Activated CD8-positive, alpha-beta T cell treated with anti-CD3 and anti-CD28 coated beads for 36 hours (primary cell): ENCODE measurements at regions not wholly inside any gene's neighbourhood (a gene's known extent, or its start where the extent isn't known, plus 50 kb on each side); places are given as distances from the start of the nearest gene placed in this dataset.

ENCODE experiments used
- ATAC-seq: fragments of 200-7000 bp; cut with Tn5 transposase; one replicate; pipeline ENCODE4 v1.10.0; 2021; ENCODE audit warnings: mild to moderate bottlenecking, moderate library complexity
- CTCF ChIA-PET: fragments of 350-600 bp; sonication (Branson Sonifier 250); formaldehyde crosslinking; loops from one replicate; lab custom pipeline; 2021; ENCODE audit warnings: antibody characterized with exemption; lab: Charles Lee
- POLR2A ChIA-PET: fragments of 350-600 bp; sonication (Branson Sonifier 250); formaldehyde crosslinking; loops from one replicate; lab custom pipeline; 2021; ENCODE audit warnings: antibody characterized with exemption; lab: Charles Lee
- DNase-seq: peaks from one replicate; pipeline ENCODE4 v3.0.0-alpha.2; 2020
- H3K27ac Mint-ChIP-seq: one replicate; pipeline ENCODE4 v1.8.0; 2021; ENCODE audit warnings: mild to moderate bottlenecking, mixed read lengths
- H3K27me3 Mint-ChIP-seq: one replicate; pipeline ENCODE4 v1.8.0; 2021; ENCODE audit warnings: mixed read lengths
- H3K36me3 Mint-ChIP-seq: one replicate; pipeline ENCODE4 v1.8.0; 2021; ENCODE audit warnings: low read depth, mixed read lengths
- H3K4me1 Mint-ChIP-seq: one replicate; pipeline ENCODE4 v1.8.0; 2021; ENCODE audit warnings: low read depth, mixed read lengths
- H3K4me3 Mint-ChIP-seq: one replicate; pipeline ENCODE4 v1.8.0; 2021; ENCODE audit warnings: mild to moderate bottlenecking, moderate library complexity, mixed read lengths
- H3K9me3 Mint-ChIP-seq: one replicate; pipeline ENCODE4 v1.8.0; 2021; ENCODE audit warnings: mixed read lengths
- intact Hi-C: fragments of 100-400 bp; cut with micrococcal nuclease; formaldehyde crosslinking; loops from one replicate; pipeline ENCODE4 v1.10.0; 2022
- TF ChIP-seq, protein P1 (sequence below): fragments of 200-600 bp; IDR thresholded peaks from one replicate; pipeline ENCODE4 v1.8.0; 2022; ENCODE audit warnings: antibody characterized with exemption, mild to moderate bottlenecking

DNA sequence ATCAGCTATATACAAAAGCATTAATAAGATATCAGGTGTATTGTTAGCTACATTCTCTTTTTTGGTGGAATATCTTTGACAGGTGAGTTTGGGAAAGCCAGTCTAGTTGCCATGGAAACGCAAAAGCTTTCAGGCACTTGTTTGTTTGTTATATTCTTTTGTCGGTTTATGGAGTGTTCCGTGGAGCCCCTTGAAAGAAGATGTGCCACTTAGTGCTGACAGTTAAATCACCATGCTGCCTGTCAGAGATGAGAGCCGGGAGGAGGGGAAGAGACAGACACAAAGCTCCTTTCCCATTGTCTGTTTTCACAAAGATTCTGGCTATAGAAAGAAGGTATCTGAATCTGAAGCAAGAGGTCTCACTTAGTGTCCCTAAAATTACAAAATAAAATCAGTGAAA is 170.8 kb downstream of the SNAPC1 start:
- intact Hi-C loops: no loop called here
- CTCF ChIA-PET: interaction anchor here (0.9 to 1.8 kb wide), 3 partner anchors 8 to 664 kb away, joined by 3 to 5 read pairs (median 3); no protein-coding TSS in a partner anchor
- no peak overlapping the region for H3K4me3 Mint-ChIP-seq
- POLR2A ChIA-PET: no interaction called here
- peaks cover 32% of the 10 kb centered on the region for H3K27me3 Mint-ChIP-seq
- ATAC-seq (no peak), DNase-seq (no peak)
- no peaks in the 10 kb centered on the region for H3K9me3 Mint-ChIP-seq
- H3K36me3 Mint-ChIP-seq: no peaks in the 10 kb centered on the region
- H3K4me1 Mint-ChIP-seq: peaks cover 4% of the 10 kb centered on the region
- H3K27ac Mint-ChIP-seq: no peak overlapping the region
- TF ChIP-seq, protein P1, sequence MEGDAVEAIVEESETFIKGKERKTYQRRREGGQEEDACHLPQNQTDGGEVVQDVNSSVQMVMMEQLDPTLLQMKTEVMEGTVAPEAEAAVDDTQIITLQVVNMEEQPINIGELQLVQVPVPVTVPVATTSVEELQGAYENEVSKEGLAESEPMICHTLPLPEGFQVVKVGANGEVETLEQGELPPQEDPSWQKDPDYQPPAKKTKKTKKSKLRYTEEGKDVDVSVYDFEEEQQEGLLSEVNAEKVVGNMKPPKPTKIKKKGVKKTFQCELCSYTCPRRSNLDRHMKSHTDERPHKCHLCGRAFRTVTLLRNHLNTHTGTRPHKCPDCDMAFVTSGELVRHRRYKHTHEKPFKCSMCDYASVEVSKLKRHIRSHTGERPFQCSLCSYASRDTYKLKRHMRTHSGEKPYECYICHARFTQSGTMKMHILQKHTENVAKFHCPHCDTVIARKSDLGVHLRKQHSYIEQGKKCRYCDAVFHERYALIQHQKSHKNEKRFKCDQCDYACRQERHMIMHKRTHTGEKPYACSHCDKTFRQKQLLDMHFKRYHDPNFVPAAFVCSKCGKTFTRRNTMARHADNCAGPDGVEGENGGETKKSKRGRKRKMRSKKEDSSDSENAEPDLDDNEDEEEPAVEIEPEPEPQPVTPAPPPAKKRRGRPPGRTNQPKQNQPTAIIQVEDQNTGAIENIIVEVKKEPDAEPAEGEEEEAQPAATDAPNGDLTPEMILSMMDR: no peak

DNA sequence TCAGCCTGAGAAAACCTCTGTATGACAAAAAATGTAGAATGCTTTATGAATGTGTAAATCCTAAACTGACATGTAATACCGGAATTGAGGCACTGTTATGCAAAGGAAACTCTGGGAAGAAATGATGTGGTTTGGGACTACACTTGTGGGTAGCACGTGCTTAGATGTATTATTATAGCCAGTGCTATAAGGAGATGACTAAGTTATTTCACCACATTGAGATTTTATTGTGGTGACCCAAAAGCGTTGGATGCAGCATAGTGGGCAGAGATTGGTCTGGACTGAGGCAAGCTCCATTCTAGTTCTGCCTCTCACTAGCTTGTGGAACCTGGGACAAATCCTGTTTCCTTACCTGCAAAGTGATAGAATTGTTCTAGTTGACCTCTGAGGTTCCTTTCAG is 172.2 kb downstream of the SNAPC1 start:
- POLR2A ChIA-PET: interaction anchor here (0.7 kb wide), 1 partner anchor 34 kb away, joined by 3 read pairs; no protein-coding TSS in a partner anchor
- Mint-ChIP-seq H3K27me3 (peaks cover 29% of the 10 kb centered on the region), H3K9me3 (no peaks in the 10 kb centered on the region), H3K4me3 (no peak overlapping the region), H3K36me3 (no peaks in the 10 kb centered on the region), H3K27ac (no peak overlapping the region), H3K4me1 (peaks cover 4% of the 10 kb centered on the region)
- TF ChIP-seq, protein P1: no peak
- no peak for DNase-seq
- no peak for ATAC-seq
- intact Hi-C loops: no loop called here
- CTCF ChIA-PET: no interaction called here

DNA sequence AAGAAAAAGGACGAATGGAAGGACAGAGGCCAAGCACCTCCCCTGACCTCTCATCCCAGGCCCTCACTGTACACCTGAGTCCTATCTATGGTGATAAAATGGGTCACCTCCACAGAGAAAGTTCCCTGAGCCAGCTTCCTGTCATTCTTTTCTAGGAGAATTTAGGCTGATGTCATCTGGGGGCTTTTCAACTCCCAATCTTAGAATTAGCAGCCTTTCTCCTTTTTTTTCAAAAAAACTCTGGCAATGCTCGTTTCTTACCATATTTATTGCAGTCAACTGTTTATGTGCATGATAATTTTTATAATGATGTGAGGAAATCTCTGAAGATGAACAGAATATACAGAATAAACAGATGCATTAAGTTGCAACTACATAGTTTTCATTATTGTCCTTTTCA is 177.6 kb downstream of the SNAPC1 start:
- TF ChIP-seq, protein P1: no peak
- Mint-ChIP-seq H3K27me3 (peaks cover 33% of the 10 kb centered on the region), H3K36me3 (no peaks in the 10 kb centered on the region), H3K4me1 (no peaks in the 10 kb centered on the region), H3K27ac (no peak overlapping the region), H3K9me3 (no peaks in the 10 kb centered on the region), H3K4me3 (no peak overlapping the region)
- intact Hi-C loops: no loop called here
- POLR2A ChIA-PET: interaction anchor here (0.6 kb wide), 1 partner anchor 177 kb away, joined by 3 read pairs; no protein-coding TSS in a partner anchor
- ATAC-seq (no peak), DNase-seq (no peak)
- CTCF ChIA-PET: interaction anchor here (1.9 kb wide), 1 partner anchor 187 kb away, joined by 4 read pairs; no protein-coding TSS in a partner anchor

DNA sequence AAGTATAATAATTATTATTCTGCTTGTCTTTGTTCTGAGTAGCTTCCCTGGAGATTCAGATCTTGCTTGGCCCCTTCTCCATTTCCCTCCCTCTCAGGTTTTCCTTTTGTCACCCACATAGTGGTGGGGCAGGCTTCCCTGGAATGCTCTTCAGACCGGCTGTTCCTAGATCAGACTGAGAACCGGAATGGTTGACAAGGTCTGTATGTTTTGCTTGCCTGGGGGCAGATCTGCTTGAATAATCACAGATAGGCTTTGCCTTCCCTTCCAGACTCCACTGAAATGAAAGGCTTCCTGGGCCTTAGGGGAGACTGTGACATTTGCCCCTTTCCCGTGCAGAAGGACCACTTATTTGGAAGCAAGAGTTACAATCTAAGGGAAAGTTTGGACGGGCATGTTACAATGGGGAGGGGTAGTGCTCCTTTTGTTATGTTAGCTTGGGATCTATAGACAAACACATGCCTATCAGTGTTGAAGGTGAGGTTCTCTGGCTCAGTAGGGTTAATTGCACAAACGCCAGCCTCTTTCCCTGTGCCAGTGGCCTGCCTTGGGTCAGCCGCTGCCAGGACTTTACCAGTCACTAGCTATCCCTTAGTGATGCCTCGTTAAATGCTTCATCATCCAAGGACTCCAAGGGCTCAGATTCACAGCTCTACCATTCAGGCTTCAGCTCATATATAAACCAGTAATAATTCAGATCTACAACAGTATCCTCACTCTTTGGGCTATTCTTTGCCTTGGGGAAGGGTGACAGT is 178.6 kb downstream of the SNAPC1 start:
- no peak for ATAC-seq
- ChIA-PET CTCF (interaction anchor here (1.9 kb wide), 1 partner anchor 186 kb away, joined by 4 read pairs; no protein-coding TSS in a partner anchor), POLR2A (no interaction called here)
- Mint-ChIP-seq H3K4me3 (no peak overlapping the region), H3K4me1 (no peaks in the 10 kb centered on the region), H3K27me3 (peaks cover 30% of the 10 kb centered on the region), H3K9me3 (no peaks in the 10 kb centered on the region), H3K36me3 (no peaks in the 10 kb centered on the region), H3K27ac (no peak overlapping the region)
- DNase-seq: no peak
- TF ChIP-seq, protein P1: no peak
- intact Hi-C loops: no loop called here
